ACHN (cell line): ENCODE measurements at regions not wholly inside any gene's neighbourhood (a gene's known extent, or its start where the extent isn't known, plus 50 kb on each side); places are given as distances from the start of the nearest gene placed in this dataset.

ENCODE experiments used
- DNase-seq: peaks from one replicate; pipeline ENCODE4 v3.0.0-alpha.2; 2015
- in situ Hi-C: cut with HindIII; loops from 2 replicates; pipeline ENCODE4 v1.10.0; 2017; ENCODE audit warnings: low sequenced_read_pairs, low pct_ligation_motif_present, low pct_unique_long_range_greater_than_20kb

DNA sequence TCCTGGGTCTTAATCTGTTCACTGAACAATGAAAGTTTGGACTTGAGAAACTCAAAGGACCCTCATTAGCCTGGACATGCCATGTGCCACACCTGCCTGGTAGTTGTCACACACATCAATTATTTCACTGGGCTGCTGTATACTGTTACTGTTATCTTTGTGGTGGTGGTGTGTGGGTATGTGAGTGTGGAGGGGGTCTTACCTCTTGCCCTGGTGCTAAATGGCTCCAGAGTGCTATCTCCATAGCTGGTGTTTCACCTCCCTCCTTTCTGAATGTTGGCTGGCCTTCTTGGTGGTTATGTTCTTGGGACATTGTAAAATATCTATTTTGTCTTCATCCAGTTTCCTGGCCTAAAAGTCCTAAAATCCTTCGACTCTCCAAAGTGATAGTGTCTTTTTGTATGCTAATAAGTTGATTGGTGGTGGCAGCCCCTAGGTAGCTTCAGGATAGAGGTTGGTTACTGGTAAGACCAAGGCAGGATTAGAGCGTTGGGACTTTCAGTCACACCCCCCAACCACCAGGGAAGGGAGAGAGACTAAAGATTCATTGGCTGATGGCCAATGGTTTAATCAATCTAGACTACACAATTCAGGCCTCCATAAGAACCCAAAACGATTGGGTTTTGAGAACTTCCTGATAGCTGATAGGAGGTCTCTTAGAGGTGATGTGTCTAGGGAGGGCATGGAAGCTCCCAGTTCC lies 328.1 kb downstream of the MYCN start:
- no peak for DNase-seq
- in situ Hi-C loops, result no loop called here

DNA sequence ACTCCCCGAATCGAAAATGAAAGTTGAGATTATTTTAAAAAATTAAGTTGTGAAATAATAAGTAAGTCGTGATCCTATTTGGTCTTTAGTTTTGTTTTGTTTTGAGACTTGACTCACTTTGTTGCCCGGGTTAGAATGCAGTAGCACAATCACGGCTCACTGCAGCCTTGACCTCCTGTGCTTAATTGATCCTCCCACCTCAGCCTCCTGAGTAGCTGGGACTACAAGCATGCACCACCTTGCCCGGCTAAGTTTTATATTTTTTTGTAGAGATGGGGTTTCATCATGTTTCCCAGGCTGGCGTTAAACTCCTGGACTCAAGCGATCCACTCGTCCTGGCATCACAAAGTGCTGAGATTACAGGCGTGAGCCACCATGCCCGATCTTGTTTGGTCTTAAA lies 326.2 kb downstream of the MYCN start:
- in situ Hi-C loops, result no loop called here
- no peak for DNase-seq

- no peak for DNase-seq
- in situ Hi-C loops, result no loop called here
Observed at GRCh38 chr2:16264931-16265540, 324.7 kb downstream of the MYCN start.

- DNase-seq, result no peak
- in situ Hi-C loops, result no loop called here
Observed at GRCh38 chr2:16264491-16264890, 324.1 kb downstream of the MYCN start.

DNA sequence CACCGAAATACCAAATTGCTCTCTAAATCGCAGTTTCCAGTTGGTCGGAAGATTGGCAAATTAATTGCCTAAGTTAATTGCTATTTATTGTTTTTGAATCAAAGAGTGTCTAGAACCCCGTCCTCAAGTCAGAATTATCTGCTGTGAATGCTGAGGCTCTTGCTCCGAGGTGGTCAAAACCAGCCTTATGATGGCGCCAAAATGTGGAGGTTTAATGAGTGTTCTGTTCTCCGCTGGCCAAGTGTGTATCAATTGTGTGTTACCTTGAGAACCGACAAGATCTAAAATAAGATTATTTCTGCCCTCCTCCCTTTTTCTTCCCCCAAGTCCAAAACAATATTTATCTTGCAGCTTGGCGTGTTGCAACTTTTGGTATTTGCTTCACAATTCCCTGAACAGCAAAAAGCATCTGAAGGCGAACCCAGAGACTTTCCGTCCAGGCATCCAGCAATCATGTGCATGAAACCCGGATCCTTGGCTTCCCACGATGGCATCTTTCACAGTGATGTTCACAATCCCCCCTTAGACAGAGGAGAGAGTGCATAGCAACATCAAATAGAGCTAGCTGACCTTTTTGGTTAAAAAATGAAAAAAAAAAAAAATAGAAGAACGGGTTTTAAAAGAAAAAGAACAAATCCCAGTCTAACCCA lies 323.0 kb downstream of the MYCN start:
- DNase-seq, result no peak
- in situ Hi-C loops, result no loop called here

DNA sequence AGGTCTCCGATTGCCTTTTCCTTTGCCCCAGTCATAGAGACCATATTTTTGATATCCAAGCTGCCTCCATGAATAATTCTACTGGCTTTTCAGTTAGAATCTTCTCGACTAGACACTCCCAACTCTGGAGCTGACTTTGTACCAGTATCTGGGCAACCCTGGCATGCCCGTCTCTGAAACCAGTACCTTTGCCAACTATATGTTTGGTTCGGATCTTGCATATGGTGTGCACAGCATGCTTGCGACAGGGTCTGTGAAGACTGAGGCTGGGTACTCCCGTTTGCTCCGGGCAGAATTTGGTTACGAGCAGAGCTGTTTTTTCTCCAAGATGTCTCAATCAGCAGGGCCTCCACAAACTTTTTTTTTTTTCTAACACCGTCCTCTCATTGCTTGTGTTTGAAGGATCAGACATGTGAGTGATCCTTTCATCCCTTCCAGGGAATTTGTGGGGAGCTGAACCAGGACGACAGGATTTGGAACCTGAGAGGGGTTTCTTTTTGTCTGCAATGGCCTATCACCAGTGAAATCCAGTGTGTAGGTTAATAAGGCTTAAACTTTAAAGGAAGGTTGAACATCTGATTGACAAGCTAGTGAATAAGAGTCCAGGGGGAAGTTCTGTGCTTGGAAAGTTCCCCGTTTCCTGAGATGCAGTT lies 322.3 kb downstream of the MYCN start:
- in situ Hi-C loops, result no loop called here
- no peak for DNase-seq

DNA sequence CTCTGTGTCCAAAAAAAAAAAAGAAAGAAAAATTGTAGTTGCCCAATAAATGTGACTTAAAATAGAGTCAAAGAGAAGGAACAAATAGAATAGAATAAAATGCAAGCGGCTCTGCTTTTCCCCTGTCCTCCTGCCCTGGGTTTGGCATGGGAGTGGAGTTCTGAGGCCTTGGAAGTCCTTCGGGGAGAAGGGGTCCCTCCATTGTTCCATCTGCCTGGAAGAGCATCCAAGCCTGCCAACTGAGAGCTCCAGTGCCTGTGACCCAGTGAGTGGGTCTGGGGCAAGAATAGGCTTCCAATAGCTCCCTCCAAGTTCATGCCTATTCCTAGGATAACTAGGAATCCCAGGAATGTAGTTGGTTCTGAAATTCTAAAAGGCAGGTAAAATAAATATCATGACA lies 321.4 kb downstream of the MYCN start:
- in situ Hi-C loops, result no loop called here
- DNase-seq, result no peak

GRCh38 chr2:16261071-16261470 lies 320.7 kb downstream of the MYCN start:
- in situ Hi-C loops, result no loop called here
- no peak for DNase-seq

- DNase-seq, result no peak
- in situ Hi-C loops, result no loop called here
Observed at GRCh38 chr2:16260041-16260830, 319.9 kb downstream of the MYCN start.

GRCh38 chr2:16259010-16259409 lies 318.7 kb downstream of the MYCN start:
- in situ Hi-C loops, result no loop called here
- DNase-seq, result no peak

- in situ Hi-C loops, result no loop called here
- DNase-seq, result no peak
Observed at GRCh38 chr2:16258350-16258749, 318.0 kb downstream of the MYCN start.

DNA sequence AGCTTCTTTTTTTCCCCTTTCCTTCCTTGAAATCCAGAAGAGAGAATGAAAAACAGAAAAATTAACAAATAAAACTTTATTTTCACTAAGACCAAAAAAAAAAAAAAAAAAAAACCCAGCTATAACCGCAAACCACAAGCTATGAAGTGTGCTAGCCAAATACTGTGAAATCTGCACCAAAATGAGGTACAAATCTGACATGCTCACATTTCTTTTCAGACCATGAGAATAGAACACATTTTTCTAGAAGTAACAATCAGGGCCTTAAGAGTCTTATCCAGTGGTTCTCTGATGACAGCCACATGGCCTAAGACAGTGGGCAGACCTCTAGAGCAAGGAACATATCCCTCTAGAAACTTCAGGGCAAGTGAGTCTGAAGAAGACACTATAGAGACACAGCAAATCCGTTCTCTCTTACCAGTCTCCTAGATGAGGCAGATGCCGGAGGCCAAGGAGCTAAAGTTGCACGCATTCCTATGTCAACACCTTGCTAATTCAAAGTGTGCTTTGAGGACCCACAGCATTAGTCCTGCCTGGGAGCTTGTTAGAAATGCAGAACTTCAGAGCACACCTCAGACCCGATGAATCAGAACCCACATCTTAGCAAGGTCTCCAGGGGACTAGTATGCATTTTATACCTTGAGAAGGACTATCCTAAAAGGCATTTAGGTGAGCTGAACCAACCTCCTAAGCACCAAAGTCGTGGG lies 317.1 kb downstream of the MYCN start:
- in situ Hi-C loops, result no loop called here

GRCh38 chr2:16256601-16257321 lies 316.4 kb downstream of the MYCN start:
- in situ Hi-C loops, result no loop called here
- DNase-seq, result no peak

More for the DNA sequence above, 317.1 kb downstream of the MYCN start:
- DNase-seq, result no peak

DNA sequence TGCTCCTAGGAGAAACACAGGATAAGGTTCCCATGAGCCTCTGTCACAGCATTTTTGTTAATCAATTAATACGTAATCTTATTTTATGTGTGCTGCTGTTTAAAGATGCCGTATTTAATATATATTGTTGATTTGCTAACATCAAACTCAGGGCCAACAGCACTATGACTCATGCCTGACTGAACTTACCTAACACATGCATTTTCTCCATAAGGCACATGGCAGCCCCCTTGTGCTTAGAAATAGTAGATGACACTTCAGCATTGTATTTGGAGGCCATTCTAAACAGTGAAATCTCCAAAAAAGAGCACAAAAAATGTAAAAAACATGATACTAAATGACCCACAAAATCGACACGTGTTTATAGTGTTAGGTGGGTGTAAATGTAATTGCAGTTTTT lies 314.8 kb downstream of the MYCN start:
- in situ Hi-C loops, result no loop called here
- no peak for DNase-seq

- DNase-seq, result no peak
- in situ Hi-C loops, result no loop called here
Observed at GRCh38 chr2:16254356-16254965, 314.1 kb downstream of the MYCN start.

DNA sequence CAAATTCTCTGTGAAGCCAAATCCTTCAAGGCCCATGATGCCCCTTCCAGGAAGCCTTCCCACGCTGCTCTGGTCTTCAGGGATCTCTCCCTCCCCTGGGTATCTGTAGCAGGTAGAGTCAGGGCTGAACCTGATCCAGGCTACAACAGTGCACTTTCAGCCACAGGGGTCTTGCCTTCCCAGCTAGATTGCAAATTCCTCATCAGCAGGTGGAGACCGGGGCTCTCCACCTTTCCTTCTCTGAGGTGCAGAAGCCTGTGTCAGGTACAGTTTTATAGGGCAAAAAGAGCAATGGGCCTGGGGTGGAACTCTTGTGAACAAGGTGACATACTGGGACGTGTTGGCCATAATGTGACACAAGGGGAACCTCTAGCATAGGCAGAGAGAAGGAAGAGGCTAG lies 312.9 kb downstream of the MYCN start:
- DNase-seq, result no peak
- in situ Hi-C loops, result no loop called here

DNA sequence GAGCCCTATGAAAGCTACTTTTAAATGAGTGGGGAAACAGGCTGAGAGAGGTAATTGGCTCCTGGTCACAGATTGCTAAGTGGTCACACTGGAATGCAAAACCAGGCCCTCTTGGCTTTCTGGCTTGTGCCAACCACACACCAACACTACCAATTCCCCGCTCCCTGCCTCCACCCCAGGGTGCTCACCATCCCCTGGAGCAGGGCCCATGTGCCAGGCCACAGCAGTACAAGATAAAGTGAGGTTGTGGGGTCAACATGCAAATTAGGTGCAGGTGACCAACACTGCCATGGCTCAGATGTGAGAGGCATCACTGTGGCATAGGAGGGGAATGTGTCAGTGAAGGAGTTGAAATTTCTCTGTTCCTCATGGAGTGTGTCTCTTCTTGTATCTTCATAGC lies 312.5 kb downstream of the MYCN start:
- DNase-seq, result no peak
- in situ Hi-C loops, result no loop called here
